Breast epithelium (tissue), 3 donors: ENCODE measurements at regions not wholly inside any gene's neighbourhood (a gene's known extent, or its start where the extent isn't known, plus 50 kb on each side); places are given as distances from the start of the nearest gene placed in this dataset.
"Not testable (repeated sequence)": the region's sequence is repeated elsewhere in the genome, so short reads cannot be mapped to it uniquely, and the experiment has no call there.

ENCODE experiments used
- CTCF ChIP-seq, 3 donors: fragments of 450-650 bp; IDR thresholded peaks; one replicate each; pipeline ENCODE4 v1.5.1; 2016 to 2017; ENCODE audit warnings: antibody characterized with exemption in 3 of 3, mild to moderate bottlenecking in 3 of 3, moderate library complexity in 3 of 3
- POLR2AphosphoS5 ChIP-seq, 3 donors: sonication (generic); formaldehyde crosslinking; IDR thresholded peaks; one replicate each; pipeline ENCODE4 v1.6.1; 2017; ENCODE audit warnings: antibody characterized with exemption in 3 of 3

GRCh38 chr1:857926-858648, 65.6 kb upstream of the SAMD11 start:
- not testable (repeated sequence) for TF ChIP-seq CTCF, POLR2AphosphoS5 (IDR thresholded peaks at IDR 0.05)
